HL-60 (cell line): ENCODE measurements at regions not wholly inside any gene's neighbourhood (a gene's known extent, or its start where the extent isn't known, plus 50 kb on each side); places are given as distances from the start of the nearest gene placed in this dataset.

ENCODE experiments used
- CTCF ChIP-seq: IDR thresholded peaks from one replicate; pipeline ENCODE4 v1.5.1; 2011; ENCODE audit warnings: low read length, control low read depth, inconsistent platforms; ENCODE audit not compliant: insufficient read depth
- GABPA ChIP-seq: IDR thresholded peaks from 2 replicates; pipeline ENCODE4 v1.6.1; 2012; ENCODE audit warnings: low read depth
- POLR2AphosphoS5 ChIP-seq: IDR thresholded peaks from 2 replicates; pipeline ENCODE4 v1.6.1; 2012; ENCODE audit warnings: low read depth
- TF ChIP-seq, protein P1 (sequence below): IDR thresholded peaks from 2 replicates; pipeline ENCODE4 v1.6.1; 2012; ENCODE audit warnings: low read depth; ENCODE audit not compliant: insufficient replicate concordance

- TF ChIP-seq CTCF, result no peak
- TF ChIP-seq GABPA, result no peak
- no peak for TF ChIP-seq POLR2AphosphoS5
- TF ChIP-seq, protein P1, sequence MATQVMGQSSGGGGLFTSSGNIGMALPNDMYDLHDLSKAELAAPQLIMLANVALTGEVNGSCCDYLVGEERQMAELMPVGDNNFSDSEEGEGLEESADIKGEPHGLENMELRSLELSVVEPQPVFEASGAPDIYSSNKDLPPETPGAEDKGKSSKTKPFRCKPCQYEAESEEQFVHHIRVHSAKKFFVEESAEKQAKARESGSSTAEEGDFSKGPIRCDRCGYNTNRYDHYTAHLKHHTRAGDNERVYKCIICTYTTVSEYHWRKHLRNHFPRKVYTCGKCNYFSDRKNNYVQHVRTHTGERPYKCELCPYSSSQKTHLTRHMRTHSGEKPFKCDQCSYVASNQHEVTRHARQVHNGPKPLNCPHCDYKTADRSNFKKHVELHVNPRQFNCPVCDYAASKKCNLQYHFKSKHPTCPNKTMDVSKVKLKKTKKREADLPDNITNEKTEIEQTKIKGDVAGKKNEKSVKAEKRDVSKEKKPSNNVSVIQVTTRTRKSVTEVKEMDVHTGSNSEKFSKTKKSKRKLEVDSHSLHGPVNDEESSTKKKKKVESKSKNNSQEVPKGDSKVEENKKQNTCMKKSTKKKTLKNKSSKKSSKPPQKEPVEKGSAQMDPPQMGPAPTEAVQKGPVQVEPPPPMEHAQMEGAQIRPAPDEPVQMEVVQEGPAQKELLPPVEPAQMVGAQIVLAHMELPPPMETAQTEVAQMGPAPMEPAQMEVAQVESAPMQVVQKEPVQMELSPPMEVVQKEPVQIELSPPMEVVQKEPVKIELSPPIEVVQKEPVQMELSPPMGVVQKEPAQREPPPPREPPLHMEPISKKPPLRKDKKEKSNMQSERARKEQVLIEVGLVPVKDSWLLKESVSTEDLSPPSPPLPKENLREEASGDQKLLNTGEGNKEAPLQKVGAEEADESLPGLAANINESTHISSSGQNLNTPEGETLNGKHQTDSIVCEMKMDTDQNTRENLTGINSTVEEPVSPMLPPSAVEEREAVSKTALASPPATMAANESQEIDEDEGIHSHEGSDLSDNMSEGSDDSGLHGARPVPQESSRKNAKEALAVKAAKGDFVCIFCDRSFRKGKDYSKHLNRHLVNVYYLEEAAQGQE, result no peak
These were observed 91.7 kb upstream of the IGSF10 start for GRCh38 chr3:151552589-151552988.
